Head of caudate nucleus (tissue), 42 donors: ENCODE measurements at regions not wholly inside any gene's neighbourhood (a gene's known extent, or its start where the extent isn't known, plus 50 kb on each side); places are given as distances from the start of the nearest gene placed in this dataset.
A peak's percentile ranks its signal among the peaks of the same experiment; 100 is the strongest.
"Not testable (repeated sequence)": the region's sequence is repeated elsewhere in the genome, so short reads cannot be mapped to it uniquely, and the experiment has no call there.

Experiments
- DNase-seq, 42 donors: peaks; one replicate each; pipeline versions ENCODE4 v3.0.0 to v3.0.0-alpha.2; 2020 to 2021; ENCODE audit warnings: mixed read lengths in 7 of 42
- intact Hi-C: fragments of 100-400 bp; cut with DNase I; formaldehyde crosslinking; loops from one replicate; pipeline ENCODE4 v1.15.0; 2022

DNA sequence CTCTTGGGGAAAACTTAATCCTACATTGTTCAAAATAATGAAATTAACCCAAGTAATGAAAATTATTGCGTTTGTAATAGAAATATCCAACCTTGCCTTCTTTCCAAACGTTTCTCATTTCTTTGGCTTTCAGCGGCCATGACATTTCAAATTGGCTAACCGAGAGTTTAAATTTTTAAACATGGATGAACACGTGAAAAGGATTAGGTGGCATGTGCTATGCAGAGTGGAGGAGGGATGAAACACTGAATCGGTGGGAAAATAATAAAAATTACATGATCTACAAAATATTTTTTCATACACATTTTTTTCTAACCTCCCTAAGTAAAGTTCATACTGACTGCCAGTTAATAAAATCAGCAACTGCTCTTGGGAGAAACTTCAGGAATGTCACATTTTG is 728.4 kb upstream of the PKDCC start:
- DNase-seq, result no peak
- intact Hi-C loops, result no loop called here

DNA sequence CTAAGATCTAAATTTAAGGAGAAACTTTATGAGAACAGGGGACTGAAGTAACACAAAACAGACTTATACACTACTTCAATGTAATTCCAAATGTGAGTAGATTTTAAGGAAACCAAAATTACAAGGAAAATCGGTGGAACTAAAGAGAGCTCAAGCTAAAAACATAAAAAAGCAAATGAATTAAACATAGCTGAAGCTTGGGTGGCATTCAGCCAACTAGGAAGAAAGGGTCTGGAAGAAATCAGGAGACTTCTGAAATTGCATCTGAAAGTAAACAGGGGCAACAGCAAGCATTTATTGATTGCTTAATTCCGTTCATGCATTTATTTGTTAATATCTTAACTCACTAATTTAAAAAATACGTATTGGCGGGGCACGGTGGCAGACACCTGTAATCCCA is 727.3 kb upstream of the PKDCC start:
- DNase-seq, result no peak
- intact Hi-C loops, result no loop called here

DNA sequence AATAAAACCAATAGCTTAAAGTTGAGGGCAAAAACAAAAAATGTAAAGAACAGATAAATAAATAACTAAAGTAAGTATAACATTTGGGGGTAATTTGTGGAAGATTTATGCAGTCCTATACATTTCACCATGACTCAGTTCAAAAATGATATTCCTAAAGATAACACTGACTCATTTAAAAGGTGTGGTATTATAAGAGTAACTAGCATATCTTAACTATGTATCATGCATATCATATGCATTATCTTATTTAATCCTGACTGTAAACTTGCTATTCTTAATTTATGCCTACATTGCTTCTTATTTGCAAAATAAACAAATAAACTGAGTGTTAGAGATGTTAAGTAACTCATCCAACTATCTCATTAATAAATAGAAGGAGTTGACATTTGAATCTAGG is 726.5 kb upstream of the PKDCC start:
- intact Hi-C loops, result no loop called here
- DNase-seq, result no peak

DNA sequence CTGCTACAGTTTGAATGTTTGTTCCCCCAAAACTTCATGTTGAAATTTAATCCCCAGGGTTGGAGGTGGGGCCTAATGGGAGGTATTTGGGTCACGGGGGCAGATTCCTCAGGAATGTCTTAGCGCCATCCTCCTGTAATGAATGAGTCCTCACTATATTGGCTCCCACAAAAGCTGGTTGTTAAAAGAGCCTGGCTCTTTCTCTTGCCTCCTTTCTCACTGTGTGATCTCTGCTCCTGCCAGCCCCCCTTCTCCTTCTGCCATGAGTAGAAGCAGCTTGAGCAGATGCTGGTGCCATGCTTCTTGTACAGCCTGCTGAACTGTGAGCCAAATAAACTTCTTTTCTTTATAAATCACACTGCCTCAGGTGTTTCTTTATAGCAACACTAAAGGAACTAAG is 721.0 kb upstream of the PKDCC start:
- intact Hi-C loops, result no loop called here
- peak in 1 of 42 donors; percentile 35 for DNase-seq

DNA sequence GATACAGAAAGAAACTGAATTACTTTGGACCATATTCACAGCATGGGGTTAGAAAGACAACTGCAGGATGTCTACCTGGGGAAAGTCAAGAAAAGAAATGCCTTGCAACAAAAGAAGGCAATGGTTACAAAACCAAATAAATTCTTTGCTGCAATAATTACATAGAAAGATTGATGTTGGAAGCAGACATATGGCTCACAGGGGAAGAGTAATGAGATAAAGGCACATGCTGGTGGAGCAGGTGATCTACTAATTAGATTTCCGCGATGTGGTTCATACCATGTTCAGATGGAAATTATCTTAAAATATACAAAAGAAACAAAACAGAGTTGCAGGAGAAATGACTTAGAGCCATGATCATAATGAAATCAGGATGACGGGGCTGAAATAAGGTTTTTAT is 718.8 kb upstream of the PKDCC start:
- DNase-seq, result no peak
- intact Hi-C loops, result no loop called here

DNA sequence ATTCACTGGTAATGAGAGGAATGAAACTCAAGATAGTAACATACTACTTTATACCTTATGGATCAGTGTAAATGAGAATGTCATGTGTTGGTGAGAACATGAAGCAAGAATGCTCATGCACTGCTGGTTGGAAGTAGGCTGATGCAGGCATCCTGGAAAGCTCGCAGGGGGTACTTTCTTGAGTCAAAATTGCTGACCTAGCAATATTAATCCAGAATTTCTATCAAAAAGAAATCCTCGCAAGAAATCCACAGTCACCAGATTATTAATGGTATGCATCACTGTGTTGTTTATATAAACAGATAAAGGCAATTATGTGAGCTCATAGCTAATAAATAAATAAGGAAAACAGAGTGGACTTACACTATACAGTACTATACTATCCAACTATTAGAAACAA is 713.7 kb upstream of the PKDCC start:
- intact Hi-C loops, result no loop called here
- DNase-seq, result no peak

DNA sequence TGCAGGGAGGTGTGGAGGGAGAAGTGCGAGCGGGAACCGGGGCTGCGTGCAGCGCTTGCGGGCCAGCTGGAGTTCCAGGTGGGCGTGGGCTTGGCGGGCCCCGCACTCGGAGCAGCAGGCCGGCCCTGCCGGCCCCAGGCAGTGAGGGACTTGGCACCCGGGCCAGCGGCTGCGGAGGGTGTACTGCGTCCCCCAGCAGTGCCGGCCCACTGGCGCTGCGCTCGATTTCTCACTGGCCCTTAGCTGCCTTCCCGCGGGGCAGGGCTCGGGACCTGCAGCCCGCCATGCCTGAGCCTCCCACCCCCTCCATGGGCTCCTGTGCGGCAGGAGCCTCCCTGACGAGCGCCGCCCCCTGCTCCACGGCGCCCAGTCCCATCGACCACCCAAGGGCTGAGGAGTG is 712.2 kb upstream of the PKDCC start:
- DNase-seq, intact Hi-C loops: not testable (repeated sequence)

DNA sequence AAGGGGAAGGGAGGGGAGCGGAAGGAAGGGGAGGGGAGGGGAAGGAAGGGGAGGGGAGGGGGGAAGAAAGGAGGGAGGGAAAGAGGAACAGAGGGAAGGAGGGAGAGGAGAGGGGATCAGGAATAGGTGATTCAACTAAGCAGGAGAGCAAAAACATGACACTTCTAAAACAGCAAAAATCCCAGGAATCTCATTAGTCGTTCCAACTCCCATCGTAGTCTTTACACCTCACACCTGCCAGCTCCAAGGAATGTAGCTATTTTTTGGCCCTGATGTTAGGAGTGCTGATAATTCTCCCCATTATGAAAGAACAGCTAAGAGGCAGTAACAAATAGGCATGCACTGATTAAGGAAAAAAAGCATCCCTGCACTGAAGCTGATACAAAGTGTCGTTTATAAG is 709.9 kb upstream of the PKDCC start:
- intact Hi-C loops, result no loop called here
- no peak for DNase-seq

DNA sequence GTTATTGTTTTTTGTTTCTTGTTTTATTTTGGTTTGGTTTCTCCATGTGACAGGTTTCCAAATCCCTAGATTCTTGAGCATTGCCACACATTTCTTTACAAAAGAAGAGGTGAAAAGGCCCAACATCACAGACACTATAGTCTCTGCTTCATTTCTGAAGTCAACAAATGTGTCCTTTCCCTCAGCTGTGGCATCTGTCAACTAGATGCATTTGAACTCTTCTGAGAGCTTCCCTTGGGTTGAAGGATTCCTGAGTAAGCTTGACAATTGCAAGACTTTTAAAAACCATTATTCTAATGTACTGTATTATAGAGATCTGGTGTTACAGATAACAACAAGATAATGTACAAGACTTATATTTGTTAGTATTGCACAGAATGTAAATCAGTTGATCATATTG is 703.3 kb upstream of the PKDCC start:
- intact Hi-C loops, result no loop called here
- no peak for DNase-seq

DNA sequence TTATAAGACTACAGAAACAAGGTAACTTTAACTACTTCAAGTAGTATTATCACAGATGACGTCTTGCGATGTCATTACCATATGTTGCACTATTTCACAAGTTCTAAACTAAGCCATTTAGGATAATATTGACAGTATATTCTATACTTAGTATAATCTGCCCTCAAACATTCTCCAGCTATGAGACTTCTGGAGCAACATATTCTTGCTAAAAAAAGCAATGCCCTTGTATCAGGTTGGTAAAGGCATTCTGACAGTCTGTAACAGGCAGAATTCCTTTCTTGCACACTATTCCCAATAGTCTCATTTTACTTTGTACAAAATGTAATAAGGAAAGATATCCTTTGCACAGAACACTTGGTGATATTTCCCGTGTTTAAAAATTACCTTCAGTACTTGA is 694.8 kb upstream of the PKDCC start:
- intact Hi-C loops, result no loop called here
- no peak for DNase-seq

DNA sequence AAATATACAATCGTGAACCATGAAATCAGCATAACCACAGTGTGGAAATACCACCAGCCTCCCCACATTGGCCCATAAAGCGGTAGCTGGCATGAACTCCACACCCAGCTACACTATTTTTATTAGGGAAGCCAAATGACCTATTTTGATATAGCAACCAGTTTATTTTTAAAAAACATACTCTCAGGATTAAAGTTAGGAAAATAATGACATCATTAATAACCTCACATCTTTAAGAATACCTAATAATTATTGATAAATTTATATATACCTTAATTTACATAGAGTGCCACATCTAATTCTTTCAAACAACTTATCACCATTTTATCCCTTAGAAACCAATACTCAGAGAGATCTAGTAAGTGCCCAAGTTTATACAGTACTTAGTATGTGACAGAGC is 692.0 kb upstream of the PKDCC start:
- intact Hi-C loops, result no loop called here
- DNase-seq, result no peak

DNA sequence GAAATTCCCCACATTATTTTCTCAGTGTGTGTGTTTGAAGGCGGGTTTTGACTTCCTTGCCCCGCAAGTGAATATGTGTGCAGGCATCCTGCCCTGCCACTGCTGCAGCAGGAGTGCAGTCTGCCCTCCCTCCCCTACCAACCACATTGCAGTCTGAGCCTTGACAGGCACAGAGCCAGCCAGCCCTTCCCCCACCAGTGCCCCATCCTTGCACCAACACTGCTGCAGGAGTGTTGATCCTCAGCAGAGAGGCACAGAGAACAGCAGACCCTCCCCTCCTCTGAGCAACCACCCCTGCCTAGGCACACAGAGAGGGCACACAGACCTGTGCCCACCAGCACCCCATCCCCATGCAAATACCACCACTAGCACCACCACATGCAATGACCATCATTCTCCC is 683.0 kb upstream of the PKDCC start:
- intact Hi-C loops, result no loop called here
- no peak for DNase-seq

DNA sequence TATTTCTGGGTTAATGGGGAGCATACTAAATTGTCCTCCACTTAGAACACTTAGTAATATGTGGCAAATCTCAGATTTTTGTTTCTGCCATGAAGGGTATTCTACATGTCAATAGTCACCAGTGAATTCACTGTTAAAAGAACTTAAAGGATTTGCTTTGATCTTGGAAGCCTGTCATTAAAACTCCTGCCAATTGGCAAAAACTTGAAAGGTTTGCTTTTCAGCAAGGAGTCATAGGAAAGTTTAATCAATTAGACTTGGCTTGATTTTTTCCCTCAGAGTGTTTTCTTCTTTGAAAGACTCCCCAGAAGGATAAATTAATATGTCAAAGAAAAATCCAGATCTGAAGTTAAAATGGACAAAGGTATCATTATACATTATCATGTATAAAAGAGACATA is 671.9 kb upstream of the PKDCC start:
- intact Hi-C loops, result no loop called here
- no peak for DNase-seq

DNA sequence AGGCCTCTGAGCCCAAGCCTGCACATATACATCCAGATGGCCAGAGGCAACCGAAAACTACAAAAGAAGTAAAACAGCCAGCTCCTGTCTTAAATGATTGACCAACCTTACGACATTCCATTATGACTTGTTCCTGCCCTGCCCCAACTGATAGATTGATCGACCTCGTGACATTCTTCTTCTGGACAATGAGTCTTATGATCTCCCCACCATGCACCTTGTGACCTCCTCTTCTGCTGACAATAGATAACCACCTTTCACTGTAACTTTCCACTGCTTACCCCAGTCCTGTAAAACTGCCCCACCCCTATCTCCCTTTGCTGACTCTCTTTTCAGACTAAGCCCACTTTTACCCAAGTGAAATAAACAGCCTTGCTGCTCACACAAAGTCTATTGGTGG is 670.0 kb upstream of the PKDCC start:
- intact Hi-C loops, result no loop called here
- DNase-seq, result no peak

DNA sequence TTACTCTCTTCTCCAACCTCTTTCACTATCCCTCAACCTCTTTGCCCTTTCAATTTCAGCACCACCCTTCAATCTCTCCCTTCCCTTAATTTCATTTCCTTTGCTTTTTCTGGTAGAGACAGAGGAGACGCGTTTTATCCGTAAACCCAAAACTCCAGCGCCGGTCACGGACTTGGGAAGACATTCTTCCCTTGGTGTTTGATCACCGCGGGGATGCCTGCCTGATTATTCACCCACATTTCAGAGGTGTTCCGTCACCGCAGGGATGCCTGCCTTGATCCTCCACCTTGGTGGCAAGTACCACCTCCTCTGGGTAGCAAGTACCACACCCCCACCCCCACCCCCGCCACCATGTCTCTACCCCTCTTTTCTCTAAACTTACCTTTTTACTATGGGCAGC is 669.4 kb upstream of the PKDCC start:
- intact Hi-C loops, result no loop called here
- no peak for DNase-seq

DNA sequence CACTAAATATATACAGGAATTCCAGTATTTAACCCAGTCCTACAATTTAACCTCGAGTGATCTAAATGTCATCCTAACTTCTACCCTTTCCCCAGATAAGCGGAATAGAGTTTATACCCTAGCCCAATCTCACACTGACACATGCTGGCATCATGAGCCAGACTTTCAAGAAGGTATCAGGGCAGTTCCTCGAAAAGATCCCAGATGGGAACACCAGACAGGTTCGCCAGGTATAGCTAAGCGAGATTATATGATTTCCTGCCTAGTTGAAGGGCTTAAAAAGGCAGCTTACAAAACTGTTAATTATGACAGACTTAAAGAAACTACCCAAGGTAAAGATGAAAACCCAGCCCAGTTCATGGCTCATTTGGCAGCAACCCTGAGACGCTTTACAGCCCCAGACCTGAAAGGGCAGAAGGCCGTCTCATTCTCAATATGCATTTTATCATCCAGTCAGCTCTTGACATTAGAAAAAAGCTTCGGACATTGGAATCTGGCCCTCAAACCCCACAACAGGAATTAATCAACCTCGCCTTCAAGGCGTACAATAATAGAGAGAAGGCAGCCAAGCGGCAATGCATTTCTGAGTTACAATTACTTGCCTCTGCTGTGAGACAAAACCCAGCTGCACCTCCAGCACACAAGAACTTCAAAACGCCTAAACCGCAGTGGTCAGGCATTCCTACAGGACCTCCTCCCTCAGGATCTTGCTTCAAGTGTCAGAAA is 668.2 kb upstream of the PKDCC start:
- no peak for DNase-seq
- intact Hi-C loops, result no loop called here

DNA sequence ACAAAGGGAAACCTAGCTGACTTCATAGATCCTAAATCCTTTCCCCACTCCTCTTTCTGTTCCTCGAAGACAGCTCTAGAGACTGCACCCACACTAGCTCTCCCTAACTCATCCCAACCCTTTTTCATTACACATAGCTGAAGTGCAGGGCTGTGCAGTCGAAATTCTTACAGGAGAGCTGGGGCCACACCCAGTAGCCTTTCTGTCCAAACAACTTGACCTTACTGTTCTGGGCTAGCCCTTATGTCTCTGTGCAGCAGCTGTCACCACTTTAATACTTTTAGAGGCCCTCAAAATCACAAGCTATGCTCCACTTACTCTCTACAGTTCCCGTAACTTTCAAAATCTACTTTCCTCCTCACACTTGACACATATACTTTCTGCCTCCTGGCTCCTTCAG is 666.1 kb upstream of the PKDCC start:
- intact Hi-C loops, result no loop called here
- DNase-seq, result no peak

DNA sequence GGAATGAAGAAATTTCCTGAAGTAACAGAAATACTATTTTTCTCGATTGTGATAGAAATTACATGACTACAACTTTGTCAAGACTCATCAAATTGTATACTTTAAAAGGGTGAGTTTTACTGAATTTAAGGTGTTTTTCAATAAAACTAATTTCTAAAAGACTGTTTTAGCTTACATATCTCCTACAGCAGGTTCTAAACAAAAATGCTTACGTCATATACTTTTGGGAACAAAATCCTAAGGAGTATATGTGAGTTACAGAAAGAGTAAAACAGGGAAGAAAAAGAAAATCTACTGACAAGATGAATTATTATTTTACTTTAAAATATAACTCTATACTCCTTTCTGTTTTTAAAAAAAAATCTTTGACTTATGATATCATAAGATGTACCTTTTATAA is 660.3 kb upstream of the PKDCC start:
- intact Hi-C loops, result no loop called here

DNA sequence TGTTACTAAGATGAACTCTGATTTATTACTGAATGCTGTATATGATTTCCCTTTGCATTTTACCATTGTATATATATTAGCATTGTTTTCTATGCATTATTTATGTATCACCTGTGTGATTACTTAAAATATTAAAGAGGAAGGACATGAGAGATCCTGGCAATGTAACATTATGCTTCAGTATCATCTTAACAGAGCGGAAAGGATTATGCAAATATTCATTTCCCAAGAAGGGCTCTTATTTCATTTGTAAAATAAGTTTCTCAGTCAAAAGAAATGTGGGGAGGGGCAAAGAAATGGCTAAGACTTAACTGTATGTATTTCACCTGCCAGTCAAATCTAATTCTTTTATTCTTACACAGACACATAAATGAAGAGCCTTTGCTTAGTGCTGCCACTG is 654.2 kb upstream of the PKDCC start:
- intact Hi-C loops, result no loop called here

More for the DNA sequence above, 660.3 kb upstream of the PKDCC start:
- no peak for DNase-seq

DNA sequence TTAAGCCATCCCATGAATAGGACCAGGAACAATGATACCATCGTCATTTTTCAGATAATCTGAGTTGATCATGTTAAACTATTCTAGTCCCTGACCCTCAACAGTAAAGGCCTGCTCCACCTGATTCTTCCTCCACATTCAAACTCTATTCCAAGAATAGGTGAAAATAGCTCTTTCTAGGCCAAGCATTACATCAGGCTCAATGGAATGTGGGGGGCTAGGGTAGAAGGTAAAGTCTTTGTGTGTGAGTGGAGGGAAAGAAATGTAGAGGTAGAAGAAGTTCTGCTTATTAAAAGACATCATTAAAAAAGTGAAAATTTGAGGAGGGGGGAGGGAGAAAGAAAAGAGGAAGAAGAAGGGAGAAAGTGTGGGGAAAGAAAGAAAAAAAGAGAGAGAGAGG is 653.3 kb upstream of the PKDCC start:
- intact Hi-C loops, result no loop called here
- no peak for DNase-seq

More for the DNA sequence above, 654.2 kb upstream of the PKDCC start:
- DNase-seq, result no peak

DNA sequence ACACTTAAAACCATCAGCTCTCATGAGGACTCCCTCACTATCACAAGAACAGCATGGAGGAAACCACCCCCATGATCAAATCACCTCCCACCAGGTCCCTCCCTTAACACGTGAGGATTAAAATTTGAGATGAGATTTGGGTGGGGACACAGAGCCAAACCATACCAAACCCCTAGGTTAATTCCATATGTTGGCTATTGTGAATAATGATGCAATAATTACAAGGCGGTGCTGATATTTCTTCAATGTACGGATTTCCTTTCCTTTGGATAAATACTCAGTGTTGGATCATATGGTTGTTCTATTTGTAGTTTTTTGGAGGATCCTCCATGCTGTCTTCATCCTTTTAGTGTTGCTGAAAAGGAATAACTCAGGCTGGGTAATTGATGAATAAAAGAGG is 652.1 kb upstream of the PKDCC start:
- DNase-seq, result no peak

More for the DNA sequence above, 652.1 kb upstream of the PKDCC start:
- intact Hi-C loops, result no loop called here
